ENCODE measurements at regions not wholly inside any gene's neighbourhood (a gene's known extent, or its start where the extent isn't known, plus 50 kb on each side); places are given as distances from the start of the nearest gene placed in this dataset.
A peak's percentile ranks its signal among the peaks of the same experiment; 100 is the strongest.

DNA sequence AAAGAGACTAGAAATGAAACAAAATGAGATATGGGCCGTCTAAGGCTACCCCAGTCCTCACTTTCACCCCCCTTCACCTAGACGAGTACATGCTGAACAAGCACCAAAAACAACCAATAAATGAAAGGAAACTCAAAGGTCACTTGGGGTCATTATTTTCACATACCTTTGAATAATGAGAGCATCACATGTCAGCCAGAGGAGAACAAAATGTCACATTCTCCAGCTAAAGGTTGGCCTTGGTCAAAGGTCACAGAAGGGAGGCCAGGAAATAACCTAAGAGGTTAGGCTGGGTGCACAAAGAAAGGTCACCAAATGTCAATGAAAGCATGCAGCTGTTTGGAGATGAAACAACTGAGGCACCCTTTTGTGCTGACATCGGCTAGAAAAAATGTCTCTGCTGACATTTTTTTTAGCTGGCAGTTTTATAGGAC is 288.7 kb upstream of the USP25 start (continued):
- TF ChIP-seq, protein P1, sequence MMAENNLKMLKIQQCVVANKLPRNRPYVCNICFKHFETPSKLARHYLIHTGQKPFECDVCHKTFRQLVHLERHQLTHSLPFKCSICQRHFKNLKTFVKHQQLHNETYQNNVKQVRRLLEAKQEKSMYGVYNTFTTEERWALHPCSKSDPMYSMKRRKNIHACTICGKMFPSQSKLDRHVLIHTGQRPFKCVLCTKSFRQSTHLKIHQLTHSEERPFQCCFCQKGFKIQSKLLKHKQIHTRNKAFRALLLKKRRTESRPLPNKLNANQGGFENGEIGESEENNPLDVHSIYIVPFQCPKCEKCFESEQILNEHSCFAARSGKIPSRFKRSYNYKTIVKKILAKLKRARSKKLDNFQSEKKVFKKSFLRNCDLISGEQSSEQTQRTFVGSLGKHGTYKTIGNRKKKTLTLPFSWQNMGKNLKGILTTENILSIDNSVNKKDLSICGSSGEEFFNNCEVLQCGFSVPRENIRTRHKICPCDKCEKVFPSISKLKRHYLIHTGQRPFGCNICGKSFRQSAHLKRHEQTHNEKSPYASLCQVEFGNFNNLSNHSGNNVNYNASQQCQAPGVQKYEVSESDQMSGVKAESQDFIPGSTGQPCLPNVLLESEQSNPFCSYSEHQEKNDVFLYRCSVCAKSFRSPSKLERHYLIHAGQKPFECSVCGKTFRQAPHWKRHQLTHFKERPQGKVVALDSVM (CRISPR knock-in tag; IDR thresholded peaks at IDR 0.05) = peak; percentile 56; the same call in 1 of the 2 replicates
- TF ChIP-seq, protein P2, sequence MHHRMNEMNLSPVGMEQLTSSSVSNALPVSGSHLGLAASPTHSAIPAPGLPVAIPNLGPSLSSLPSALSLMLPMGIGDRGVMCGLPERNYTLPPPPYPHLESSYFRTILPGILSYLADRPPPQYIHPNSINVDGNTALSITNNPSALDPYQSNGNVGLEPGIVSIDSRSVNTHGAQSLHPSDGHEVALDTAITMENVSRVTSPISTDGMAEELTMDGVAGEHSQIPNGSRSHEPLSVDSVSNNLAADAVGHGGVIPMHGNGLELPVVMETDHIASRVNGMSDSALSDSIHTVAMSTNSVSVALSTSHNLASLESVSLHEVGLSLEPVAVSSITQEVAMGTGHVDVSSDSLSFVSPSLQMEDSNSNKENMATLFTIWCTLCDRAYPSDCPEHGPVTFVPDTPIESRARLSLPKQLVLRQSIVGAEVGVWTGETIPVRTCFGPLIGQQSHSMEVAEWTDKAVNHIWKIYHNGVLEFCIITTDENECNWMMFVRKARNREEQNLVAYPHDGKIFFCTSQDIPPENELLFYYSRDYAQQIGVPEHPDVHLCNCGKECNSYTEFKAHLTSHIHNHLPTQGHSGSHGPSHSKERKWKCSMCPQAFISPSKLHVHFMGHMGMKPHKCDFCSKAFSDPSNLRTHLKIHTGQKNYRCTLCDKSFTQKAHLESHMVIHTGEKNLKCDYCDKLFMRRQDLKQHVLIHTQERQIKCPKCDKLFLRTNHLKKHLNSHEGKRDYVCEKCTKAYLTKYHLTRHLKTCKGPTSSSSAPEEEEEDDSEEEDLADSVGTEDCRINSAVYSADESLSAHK (CRISPR knock-in tag; IDR thresholded peaks at IDR 0.05; ENCODE audit: borderline replicate concordance) = no peak
- TF ChIP-seq ZNF33A (CRISPR knock-in tag; IDR thresholded peaks at IDR 0.05; ENCODE audit: borderline replicate concordance) (no peak), ZNF724P (CRISPR knock-in tag; IDR thresholded peaks at IDR 0.05; ENCODE audit: borderline replicate concordance) (no peak), XBP1 (CRISPR knock-in tag; IDR thresholded peaks at IDR 0.05) (no peak; the same call in 1 of the 2 replicates), STAG1 (CRISPR knock-in tag; IDR thresholded peaks at IDR 0.05) (peak; percentile 63), PRPF4 (IDR thresholded peaks at IDR 0.05; ENCODE audit: low read depth, low read length, poor library complexity, severe bottlenecking) (no peak), POLR2AphosphoS2 (IDR thresholded peaks at IDR 0.05; ENCODE audit: low read depth, low read length) (0 out of 2 replicates have a peak, but pooled peaks have one; percentile 57), CEBPG (CRISPR knock-in tag; IDR thresholded peaks at IDR 0.05) (peak; percentile 68), NFKB2 (CRISPR knock-in tag; IDR thresholded peaks at IDR 0.05; ENCODE audit: borderline replicate concordance) (no peak), NPAS2 (CRISPR knock-in tag; IDR thresholded peaks at IDR 0.05; ENCODE audit: borderline replicate concordance) (no peak), HMG20B (CRISPR knock-in tag; conservative IDR thresholded peaks at IDR 0.05) (peak; percentile 91), ZNF660 (CRISPR knock-in tag; IDR thresholded peaks at IDR 0.05; ENCODE audit: borderline replicate concordance, low read depth) (no peak), SNAPC2 (CRISPR knock-in tag; IDR thresholded peaks at IDR 0.05) (no peak), NFIB (CRISPR knock-in tag; IDR thresholded peaks at IDR 0.05; ENCODE audit: borderline replicate concordance) (no peak), CEBPB (IDR thresholded peaks at IDR 0.05; ENCODE audit: borderline replicate concordance, low read depth, low read length) (no peak)
- TF ChIP-seq, protein P3, sequence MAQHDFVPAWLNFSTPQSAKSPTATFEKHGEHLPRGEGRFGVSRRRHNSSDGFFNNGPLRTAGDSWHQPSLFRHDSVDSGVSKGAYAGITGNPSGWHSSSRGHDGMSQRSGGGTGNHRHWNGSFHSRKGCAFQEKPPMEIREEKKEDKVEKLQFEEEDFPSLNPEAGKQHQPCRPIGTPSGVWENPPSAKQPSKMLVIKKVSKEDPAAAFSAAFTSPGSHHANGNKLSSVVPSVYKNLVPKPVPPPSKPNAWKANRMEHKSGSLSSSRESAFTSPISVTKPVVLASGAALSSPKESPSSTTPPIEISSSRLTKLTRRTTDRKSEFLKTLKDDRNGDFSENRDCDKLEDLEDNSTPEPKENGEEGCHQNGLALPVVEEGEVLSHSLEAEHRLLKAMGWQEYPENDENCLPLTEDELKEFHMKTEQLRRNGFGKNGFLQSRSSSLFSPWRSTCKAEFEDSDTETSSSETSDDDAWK (CRISPR knock-in tag; IDR thresholded peaks at IDR 0.05) = no peak
- TF ChIP-seq, protein P4, sequence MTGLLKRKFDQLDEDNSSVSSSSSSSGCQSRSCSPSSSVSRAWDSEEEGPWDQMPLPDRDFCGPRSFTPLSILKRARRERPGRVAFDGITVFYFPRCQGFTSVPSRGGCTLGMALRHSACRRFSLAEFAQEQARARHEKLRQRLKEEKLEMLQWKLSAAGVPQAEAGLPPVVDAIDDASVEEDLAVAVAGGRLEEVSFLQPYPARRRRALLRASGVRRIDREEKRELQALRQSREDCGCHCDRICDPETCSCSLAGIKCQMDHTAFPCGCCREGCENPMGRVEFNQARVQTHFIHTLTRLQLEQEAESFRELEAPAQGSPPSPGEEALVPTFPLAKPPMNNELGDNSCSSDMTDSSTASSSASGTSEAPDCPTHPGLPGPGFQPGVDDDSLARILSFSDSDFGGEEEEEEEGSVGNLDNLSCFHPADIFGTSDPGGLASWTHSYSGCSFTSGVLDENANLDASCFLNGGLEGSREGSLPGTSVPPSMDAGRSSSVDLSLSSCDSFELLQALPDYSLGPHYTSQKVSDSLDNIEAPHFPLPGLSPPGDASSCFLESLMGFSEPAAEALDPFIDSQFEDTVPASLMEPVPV (CRISPR knock-in tag; IDR thresholded peaks at IDR 0.05) = no peak
- TF ChIP-seq, protein P5, sequence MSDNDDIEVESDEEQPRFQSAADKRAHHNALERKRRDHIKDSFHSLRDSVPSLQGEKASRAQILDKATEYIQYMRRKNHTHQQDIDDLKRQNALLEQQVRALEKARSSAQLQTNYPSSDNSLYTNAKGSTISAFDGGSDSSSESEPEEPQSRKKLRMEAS (IDR thresholded peaks at IDR 0.05) = peak; percentile 73
- TF ChIP-seq, protein P6, sequence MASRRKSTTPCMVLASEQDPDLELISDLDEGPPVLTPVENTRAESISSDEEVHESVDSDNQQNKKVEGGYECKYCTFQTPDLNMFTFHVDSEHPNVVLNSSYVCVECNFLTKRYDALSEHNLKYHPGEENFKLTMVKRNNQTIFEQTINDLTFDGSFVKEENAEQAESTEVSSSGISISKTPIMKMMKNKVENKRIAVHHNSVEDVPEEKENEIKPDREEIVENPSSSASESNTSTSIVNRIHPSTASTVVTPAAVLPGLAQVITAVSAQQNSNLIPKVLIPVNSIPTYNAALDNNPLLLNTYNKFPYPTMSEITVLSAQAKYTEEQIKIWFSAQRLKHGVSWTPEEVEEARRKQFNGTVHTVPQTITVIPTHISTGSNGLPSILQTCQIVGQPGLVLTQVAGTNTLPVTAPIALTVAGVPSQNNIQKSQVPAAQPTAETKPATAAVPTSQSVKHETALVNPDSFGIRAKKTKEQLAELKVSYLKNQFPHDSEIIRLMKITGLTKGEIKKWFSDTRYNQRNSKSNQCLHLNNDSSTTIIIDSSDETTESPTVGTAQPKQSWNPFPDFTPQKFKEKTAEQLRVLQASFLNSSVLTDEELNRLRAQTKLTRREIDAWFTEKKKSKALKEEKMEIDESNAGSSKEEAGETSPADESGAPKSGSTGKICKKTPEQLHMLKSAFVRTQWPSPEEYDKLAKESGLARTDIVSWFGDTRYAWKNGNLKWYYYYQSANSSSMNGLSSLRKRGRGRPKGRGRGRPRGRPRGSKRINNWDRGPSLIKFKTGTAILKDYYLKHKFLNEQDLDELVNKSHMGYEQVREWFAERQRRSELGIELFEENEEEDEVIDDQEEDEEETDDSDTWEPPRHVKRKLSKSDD (CRISPR knock-in tag; IDR thresholded peaks at IDR 0.05; ENCODE audit: low read depth) = no peak
